ENCODE measurements at regions not wholly inside any gene's neighbourhood (a gene's known extent, or its start where the extent isn't known, plus 50 kb on each side); places are given as distances from the start of the nearest gene placed in this dataset.
A peak's percentile ranks its signal among the peaks of the same experiment; 100 is the strongest.
"Not testable (repeated sequence)": the region's sequence is repeated elsewhere in the genome, so short reads cannot be mapped to it uniquely, and the experiment has no call there.

DNA sequence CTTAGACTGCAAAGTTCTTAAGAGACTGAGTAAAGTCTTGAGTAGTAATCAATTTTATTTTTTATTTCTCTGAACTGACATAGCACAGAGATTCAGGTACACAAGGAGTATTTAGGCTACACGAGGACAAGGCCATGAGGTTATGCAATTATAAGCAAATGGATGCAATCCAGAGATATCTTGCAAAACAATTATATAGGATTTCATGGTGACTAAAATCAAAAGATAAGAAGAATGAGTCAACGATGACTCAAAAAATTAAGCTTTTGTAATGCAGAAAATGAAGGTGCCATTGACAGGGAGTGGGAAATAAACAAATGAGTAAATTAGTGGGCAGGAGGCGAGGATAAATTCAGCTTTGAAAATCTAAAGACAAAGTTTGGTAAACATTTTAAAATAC, 66.7 kb upstream of the MYO3A start:
- intact Hi-C loops (cut with DNase I) = no loop called here
- no peak for TF ChIP-seq POLR2A (IDR thresholded peaks at IDR 0.05)
- TF ChIP-seq, protein P1, sequence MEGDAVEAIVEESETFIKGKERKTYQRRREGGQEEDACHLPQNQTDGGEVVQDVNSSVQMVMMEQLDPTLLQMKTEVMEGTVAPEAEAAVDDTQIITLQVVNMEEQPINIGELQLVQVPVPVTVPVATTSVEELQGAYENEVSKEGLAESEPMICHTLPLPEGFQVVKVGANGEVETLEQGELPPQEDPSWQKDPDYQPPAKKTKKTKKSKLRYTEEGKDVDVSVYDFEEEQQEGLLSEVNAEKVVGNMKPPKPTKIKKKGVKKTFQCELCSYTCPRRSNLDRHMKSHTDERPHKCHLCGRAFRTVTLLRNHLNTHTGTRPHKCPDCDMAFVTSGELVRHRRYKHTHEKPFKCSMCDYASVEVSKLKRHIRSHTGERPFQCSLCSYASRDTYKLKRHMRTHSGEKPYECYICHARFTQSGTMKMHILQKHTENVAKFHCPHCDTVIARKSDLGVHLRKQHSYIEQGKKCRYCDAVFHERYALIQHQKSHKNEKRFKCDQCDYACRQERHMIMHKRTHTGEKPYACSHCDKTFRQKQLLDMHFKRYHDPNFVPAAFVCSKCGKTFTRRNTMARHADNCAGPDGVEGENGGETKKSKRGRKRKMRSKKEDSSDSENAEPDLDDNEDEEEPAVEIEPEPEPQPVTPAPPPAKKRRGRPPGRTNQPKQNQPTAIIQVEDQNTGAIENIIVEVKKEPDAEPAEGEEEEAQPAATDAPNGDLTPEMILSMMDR (IDR thresholded peaks at IDR 0.05) = no peak
- Histone ChIP-seq H3K4me3 (no peak overlapping the region), H3K9me3 (no peaks in the 10 kb centered on the region), H3K4me1 (no peaks in the 10 kb centered on the region), H3K27ac (no peak overlapping the region), H3K36me3 (replicated peaks in 1 of 2; ENCODE audit: insufficient read depth in 1 of 2, low read depth in 2 of 2) (no peaks in the 10 kb centered on the region), H3K27me3 (no peaks in the 10 kb centered on the region)
- DNase-seq (no peak), ATAC-seq (no peak)
- WGBS, 2 donors = 39 to 54% methylated on average over 3 of the region's 3 CpGs

DNA sequence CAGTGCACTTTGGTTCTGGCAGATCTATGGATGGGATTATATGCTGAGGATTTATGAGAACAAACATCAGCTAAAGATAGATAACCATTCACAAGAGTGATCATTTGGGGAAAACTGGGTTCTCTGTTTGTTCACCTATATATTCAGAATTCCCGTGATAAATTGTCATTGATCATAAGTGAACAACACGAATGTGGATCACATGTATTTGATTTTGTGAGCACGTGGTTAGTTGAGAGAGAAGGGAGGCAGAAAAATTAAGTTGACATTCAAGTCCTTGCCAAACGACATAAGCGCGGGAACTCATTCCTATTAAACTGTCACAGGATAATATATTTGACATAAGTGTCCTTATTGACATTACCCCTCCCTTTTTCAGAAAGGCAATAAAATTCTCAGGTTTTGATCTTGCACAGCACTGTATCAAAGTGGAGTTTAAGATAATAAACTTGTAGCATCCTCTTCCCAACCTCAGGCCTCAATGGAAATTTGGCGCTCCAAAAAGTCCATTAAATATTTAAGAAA, 64.9 kb upstream of the MYO3A start:
- Histone ChIP-seq H3K27ac (no peak overlapping the region), H3K27me3 (no peaks in the 10 kb centered on the region), H3K9me3 (no peaks in the 10 kb centered on the region), H3K4me3 (no peak overlapping the region), H3K36me3 (replicated peaks in 1 of 2; ENCODE audit: insufficient read depth in 1 of 2, low read depth in 2 of 2) (no peaks in the 10 kb centered on the region), H3K4me1 (no peaks in the 10 kb centered on the region)
- ATAC-seq = no peak
- 38 to 49% methylated on average over 7 of the region's 7 CpGs for WGBS, 2 donors
- no peak for TF ChIP-seq POLR2A (IDR thresholded peaks at IDR 0.05)
- TF ChIP-seq, protein P1 (IDR thresholded peaks at IDR 0.05) = no peak
- DNase-seq = no peak
- intact Hi-C loops (cut with DNase I) = no loop called here

DNA sequence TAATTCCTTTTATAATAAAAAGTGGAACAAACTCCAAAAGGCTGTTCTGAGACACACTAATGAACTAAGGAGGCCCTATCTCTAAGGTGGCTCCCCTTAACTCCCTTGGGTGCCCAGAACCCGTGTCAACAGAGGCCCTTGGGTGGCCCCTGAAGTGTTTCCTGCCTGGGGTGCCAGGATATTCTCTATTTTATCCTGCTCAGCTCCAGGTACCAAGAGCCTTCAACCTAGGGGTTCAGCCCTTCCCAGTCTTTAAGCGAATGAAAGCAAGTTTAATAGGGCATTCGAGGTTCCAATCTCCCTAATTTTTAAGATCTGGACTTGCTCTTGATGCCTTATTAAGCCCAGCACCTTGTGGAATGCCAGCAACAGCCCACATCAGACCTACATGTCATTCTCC, 64.4 kb upstream of the MYO3A start:
- H3K36me3 ChIP-seq (replicated peaks in 1 of 2; ENCODE audit: insufficient read depth in 1 of 2, low read depth in 2 of 2) = no peaks in the 10 kb centered on the region
- no peaks in the 10 kb centered on the region for H3K9me3 ChIP-seq
- ATAC-seq (no peak), DNase-seq (no peak)
- 58 to 63% methylated on average over 3 of the region's 3 CpGs for WGBS, 2 donors
- no peaks in the 10 kb centered on the region for H3K27me3 ChIP-seq
- no peak overlapping the region for H3K27ac ChIP-seq
- TF ChIP-seq, protein P1 (IDR thresholded peaks at IDR 0.05) = no peak
- no peak for TF ChIP-seq POLR2A (IDR thresholded peaks at IDR 0.05)
- intact Hi-C loops (cut with DNase I) = loop anchor here (10.0 kb wide), 1 partner anchor 685 kb away; no protein-coding TSS in a partner anchor
- H3K4me1 ChIP-seq = no peaks in the 10 kb centered on the region
- no peak overlapping the region for H3K4me3 ChIP-seq

DNA sequence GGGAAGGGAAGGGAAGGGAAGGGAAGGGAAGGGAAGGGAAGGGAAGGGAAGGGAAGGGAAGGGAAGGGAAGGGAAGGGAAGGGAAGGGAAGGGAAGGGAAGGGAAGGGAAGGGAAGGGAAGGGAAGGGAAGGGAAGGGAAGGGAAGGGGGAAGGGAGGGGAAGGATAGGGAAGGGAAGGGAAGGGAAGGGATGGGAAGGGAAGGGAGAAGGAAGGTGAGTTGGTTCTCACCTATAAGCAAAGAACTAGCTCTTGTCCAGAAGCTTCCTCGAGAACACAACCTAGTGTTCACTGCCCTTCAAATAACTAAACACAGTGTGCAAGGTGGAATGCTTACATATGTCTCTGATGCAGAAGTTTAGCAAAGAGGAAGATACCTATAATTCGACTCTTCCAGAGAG, 59.6 kb upstream of the MYO3A start:
- not testable (repeated sequence) for H3K27ac ChIP-seq; H3K4me3 ChIP-seq; H3K27me3 ChIP-seq; H3K36me3 ChIP-seq (replicated peaks in 1 of 2; ENCODE audit: insufficient read depth in 1 of 2, low read depth in 2 of 2); DNase-seq; ATAC-seq; H3K4me1 ChIP-seq; H3K9me3 ChIP-seq
- WGBS, 2 donors = 25 to 48% methylated on average over 2 of the region's 2 CpGs
- intact Hi-C loops (cut with DNase I) = loop anchor here (10.0 kb wide), 1 partner anchor 680 kb away; no protein-coding TSS in a partner anchor

DNA sequence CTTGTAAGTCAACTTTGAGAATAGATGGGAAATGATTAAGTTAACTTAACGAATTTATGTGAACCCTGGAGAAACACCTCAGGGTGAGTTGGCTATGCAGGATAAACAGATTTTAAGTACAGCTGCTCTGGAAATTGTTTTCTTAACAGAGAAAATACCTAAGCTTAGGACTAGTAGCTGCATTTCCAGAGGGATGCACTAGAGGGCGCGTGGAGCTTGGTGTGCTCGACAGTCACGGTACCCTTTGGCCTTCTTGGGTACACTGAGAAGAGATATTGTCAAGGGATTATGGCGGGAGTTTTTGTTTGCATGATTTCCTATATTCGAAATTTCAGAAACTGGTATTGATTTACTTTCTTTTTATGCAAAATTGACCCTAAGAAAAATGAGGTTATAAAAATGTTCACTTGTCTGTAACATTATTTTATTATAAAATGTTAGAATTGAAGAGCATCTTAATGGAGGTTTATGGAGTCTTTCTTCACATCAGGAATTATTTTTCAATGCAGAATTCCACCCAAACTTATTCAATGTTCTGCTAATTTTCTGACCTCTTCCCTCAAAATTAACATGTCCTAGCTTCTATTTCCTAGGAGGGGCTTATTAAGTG, 58.4 kb upstream of the MYO3A start:
- 1% methylated on average over 7 of the region's 7 CpGs for WGBS, 2 donors
- Histone ChIP-seq H3K4me1 (no peaks in the 10 kb centered on the region), H3K36me3 (replicated peaks in 1 of 2; ENCODE audit: insufficient read depth in 1 of 2, low read depth in 2 of 2) (no peaks in the 10 kb centered on the region), H3K4me3 (no peak overlapping the region), H3K27me3 (no peaks in the 10 kb centered on the region), H3K9me3 (no peaks in the 10 kb centered on the region), H3K27ac (no peak overlapping the region)
- ATAC-seq (peak; percentile 74), DNase-seq (peak; percentile 77 to 86 (median 80))
- no peak for TF ChIP-seq POLR2A (IDR thresholded peaks at IDR 0.05)
- TF ChIP-seq, protein P1 (IDR thresholded peaks at IDR 0.05) = peak; percentile 76 to 84 (median 77)
- intact Hi-C loops (cut with DNase I) = loop anchor here (10.0 kb wide), 1 partner anchor 679 kb away; no protein-coding TSS in a partner anchor
